Loucy (cell line): ENCODE measurements at regions not wholly inside any gene's neighbourhood (a gene's known extent, or its start where the extent isn't known, plus 50 kb on each side); places are given as distances from the start of the nearest gene placed in this dataset.

Source experiments
- H2AFZ ChIP-seq: fragments of 200-600 bp; sonication (generic); 2 replicates; pipeline ENCODE4 v1.6.0; 2016; ENCODE audit warnings: antibody characterized with exemption, mild to moderate bottlenecking, low read length, moderate library complexity
- H3F3A ChIP-seq: fragments of 200-600 bp; 2 replicates; pipeline ENCODE4 v1.6.0; 2016; ENCODE audit warnings: antibody characterized with exemption, low read depth, mild to moderate bottlenecking
- H3K27me3 ChIP-seq: fragments of 200-600 bp; sonication (generic); 2 replicates; pipeline ENCODE4 v1.6.1; 2014; ENCODE audit warnings: low read length, mild to moderate bottlenecking; ENCODE audit not compliant: insufficient read depth, poor library complexity, severe bottlenecking
- H3K36me3 ChIP-seq: fragments of 200-600 bp; sonication (generic); 2 replicates; pipeline ENCODE4 v1.6.1; 2016; ENCODE audit warnings: low read length; ENCODE audit not compliant: insufficient read depth
- H3K4me1 ChIP-seq: fragments of 200-600 bp; sonication (generic); 2 replicates; pipeline ENCODE4 v1.5.1; 2014; ENCODE audit warnings: low read length, mild to moderate bottlenecking; ENCODE audit not compliant: insufficient read depth, poor library complexity, severe bottlenecking
- H3K4me2 ChIP-seq: fragments of 200-600 bp; sonication (generic); 2 replicates; pipeline ENCODE4 v1.6.0; 2014; ENCODE audit warnings: antibody characterized with exemption, low read length, low read depth, mild to moderate bottlenecking; ENCODE audit not compliant: poor library complexity, severe bottlenecking
- H3K4me3 ChIP-seq: fragments of 200-600 bp; sonication (generic); 2 replicates; pipeline ENCODE4 v1.5.1; 2014; ENCODE audit warnings: low read length, mild to moderate bottlenecking, mixed read lengths; ENCODE audit not compliant: poor library complexity, severe bottlenecking
- H3K79me2 ChIP-seq: fragments of 200-600 bp; sonication (generic); 2 replicates; pipeline ENCODE4 v1.6.1; 2014; ENCODE audit warnings: low read length; ENCODE audit not compliant: insufficient read depth
- H3K9ac ChIP-seq: fragments of 200-600 bp; sonication (generic); 2 replicates; pipeline ENCODE4 v1.6.0; 2014; ENCODE audit warnings: mild to moderate bottlenecking, low read depth, low read length, moderate library complexity; ENCODE audit not compliant: poor library complexity, severe bottlenecking
- H3K9me2 ChIP-seq: fragments of 200-600 bp; sonication (generic); replicated peaks from 2 replicates; pipeline ENCODE4 v1.6.1; 2016; ENCODE audit warnings: low read depth, low read length, mixed read lengths
- H3K9me3 ChIP-seq: fragments of 200-600 bp; sonication (generic); 2 replicates; pipeline ENCODE4 v1.6.1; 2014; ENCODE audit warnings: mild to moderate bottlenecking, antibody characterized with exemption, low read length, low read depth; ENCODE audit not compliant: insufficient read depth
- H4K20me1 ChIP-seq: fragments of 200-600 bp; sonication (generic); 2 replicates; pipeline ENCODE4 v1.6.0; 2014; ENCODE audit warnings: antibody characterized with exemption, low read length, mild to moderate bottlenecking; ENCODE audit not compliant: insufficient read depth, poor library complexity, severe bottlenecking
- CTCF ChIP-seq: fragments of 200-600 bp; sonication (generic); conservative IDR thresholded peaks from 2 replicates; pipeline ENCODE4 v1.5.1; 2014; ENCODE audit warnings: mild to moderate bottlenecking, antibody characterized with exemption, low read length
- EZH2phosphoT487 ChIP-seq: fragments of 200-600 bp; IDR thresholded peaks from 2 replicates; pipeline ENCODE4 v1.6.1; 2018; ENCODE audit warnings: antibody characterized with exemption, mild to moderate bottlenecking, moderate library complexity, borderline replicate concordance

DNA sequence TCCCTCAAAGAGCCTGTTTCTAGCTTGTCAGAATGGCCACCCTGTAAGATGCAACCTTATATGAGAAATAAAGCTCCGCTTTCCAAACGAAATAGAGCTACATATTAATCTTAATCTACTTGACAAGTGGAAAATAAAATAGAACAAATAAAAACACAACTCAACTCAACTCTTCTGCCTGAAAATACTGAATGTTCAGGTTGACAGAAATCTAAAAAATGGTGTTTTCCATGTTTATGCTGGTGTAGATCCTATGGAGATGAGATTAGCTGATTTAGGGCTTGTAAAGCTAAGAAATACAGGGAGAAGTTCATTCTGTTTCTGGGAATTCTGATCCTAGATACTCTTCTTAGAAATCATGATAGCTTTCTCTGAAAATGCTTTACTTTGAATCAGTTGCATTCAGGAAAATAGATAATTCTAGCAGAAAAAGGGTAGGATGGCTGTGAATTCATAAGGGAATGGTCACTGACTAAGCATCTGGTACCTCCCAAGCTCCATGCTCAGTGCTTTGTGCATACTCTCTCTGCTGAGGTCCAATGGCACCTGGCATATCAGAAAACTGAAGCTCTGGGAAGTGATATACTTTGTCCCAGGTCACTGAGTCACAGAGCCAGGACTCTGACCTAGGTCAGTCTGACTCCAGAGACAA is 89.2 kb upstream of the EXOC1L start:
- Histone ChIP-seq H3K4me3 (no peak overlapping the region), H4K20me1 (no peaks in the 10 kb centered on the region), H3F3A (no peaks in the 10 kb centered on the region), H3K79me2 (no peaks in the 10 kb centered on the region), H3K4me1 (no peaks in the 10 kb centered on the region), H2AFZ (no peak overlapping the region), H3K9ac (no peak overlapping the region), H3K9me3 (no peaks in the 10 kb centered on the region), H3K27me3 (no peaks in the 10 kb centered on the region), H3K9me2 (no peaks in the 10 kb centered on the region), H3K36me3 (no peaks in the 10 kb centered on the region), H3K4me2 (no peak overlapping the region)
- TF ChIP-seq EZH2phosphoT487, result no peak
- TF ChIP-seq CTCF, result no peak

GRCh38 chr4:55731959-55732358 is 87.6 kb upstream of the EXOC1L start:
- Histone ChIP-seq H3K9me3 (no peaks in the 10 kb centered on the region), H3K9ac (no peak overlapping the region), H3K9me2 (no peaks in the 10 kb centered on the region), H3K79me2 (no peaks in the 10 kb centered on the region), H3K4me2 (no peak overlapping the region), H4K20me1 (no peaks in the 10 kb centered on the region), H3K4me3 (no peak overlapping the region), H3F3A (no peaks in the 10 kb centered on the region), H3K27me3 (no peaks in the 10 kb centered on the region), H3K4me1 (no peaks in the 10 kb centered on the region), H3K36me3 (no peaks in the 10 kb centered on the region), H2AFZ (no peak overlapping the region)
- TF ChIP-seq EZH2phosphoT487 (no peak), CTCF (no peak)

GRCh38 chr4:55732864-55733263 is 86.7 kb upstream of the EXOC1L start:
- Histone ChIP-seq H2AFZ (no peak overlapping the region), H3K9me2 (no peaks in the 10 kb centered on the region), H3K79me2 (no peaks in the 10 kb centered on the region), H3K36me3 (no peaks in the 10 kb centered on the region), H3F3A (no peaks in the 10 kb centered on the region), H3K9ac (no peak overlapping the region), H3K4me2 (no peak overlapping the region), H4K20me1 (no peaks in the 10 kb centered on the region), H3K27me3 (no peaks in the 10 kb centered on the region), H3K4me3 (no peak overlapping the region), H3K9me3 (no peaks in the 10 kb centered on the region), H3K4me1 (no peaks in the 10 kb centered on the region)
- no peak for TF ChIP-seq CTCF
- no peak for TF ChIP-seq EZH2phosphoT487
